Stimulated activated CD4-positive, alpha-beta T cell treated with anti-CD3 and anti-CD28 coated beads, TNF-alpha, amount 100 ng/mL, for 4 hours (primary cell): ENCODE measurements at regions not wholly inside any gene's neighbourhood (a gene's known extent, or its start where the extent isn't known, plus 50 kb on each side); places are given as distances from the start of the nearest gene placed in this dataset.

ENCODE experiments used
- DNase-seq, 3 experiments: peaks; one replicate each; pipeline ENCODE4 v3.0.0-alpha.2; 2020; ENCODE audit warnings: low read depth in 3 of 3

GRCh38 chr2:205937211-205937610 is 148.8 kb downstream of the INO80D start:
- no peak for DNase-seq

GRCh38 chr2:205936446-205936845 is 149.5 kb downstream of the INO80D start:
- no peak for DNase-seq

- DNase-seq, result no peak
Measured at GRCh38 chr2:205934443-205934842, 151.5 kb downstream of the INO80D start.

- DNase-seq, result no peak
Measured at GRCh38 chr2:205932861-205933260, 153.1 kb downstream of the INO80D start.

- no peak for DNase-seq
Measured at GRCh38 chr2:205931388-205931787, 154.6 kb downstream of the INO80D start.

- DNase-seq, result no peak
Measured at GRCh38 chr2:205930209-205930608, 155.8 kb downstream of the INO80D start.

- no peak for DNase-seq
Measured at GRCh38 chr2:205929246-205929942, 156.6 kb downstream of the INO80D start.

GRCh38 chr2:205925373-205926337 is 160.3 kb downstream of the INO80D start:
- peak; percentile 44 to 53 (median 49) for DNase-seq

- DNase-seq, result no peak
Measured at GRCh38 chr2:205924676-205925075, 161.3 kb downstream of the INO80D start.

- DNase-seq, result no peak
Measured at GRCh38 chr2:205915130-205915524, 170.8 kb downstream of the INO80D start.

GRCh38 chr2:205914213-205915129 is 171.5 kb downstream of the INO80D start:
- no peak for DNase-seq

GRCh38 chr2:205913668-205914067 is 172.3 kb downstream of the INO80D start:
- no peak for DNase-seq

- DNase-seq, result no peak
Measured at GRCh38 chr2:205911306-205911705, 174.7 kb downstream of the INO80D start.

GRCh38 chr2:205909184-205909572 is 176.8 kb downstream of the INO80D start:
- no peak for DNase-seq

- no peak for DNase-seq
Measured at GRCh38 chr2:205908212-205909183, 177.5 kb downstream of the INO80D start.

- DNase-seq, result no peak
Measured at GRCh38 chr2:205906419-205906818, 179.6 kb downstream of the INO80D start.

- no peak for DNase-seq
Measured at GRCh38 chr2:205905576-205905975, 180.4 kb downstream of the INO80D start.

GRCh38 chr2:205904873-205905272 is 181.1 kb downstream of the INO80D start:
- no peak for DNase-seq

- DNase-seq, result no peak
Measured at GRCh38 chr2:205903549-205904129, 182.3 kb downstream of the INO80D start.

- no peak for DNase-seq
Measured at GRCh38 chr2:205902900-205903237, 183.1 kb downstream of the INO80D start.
